22Rv1 (cell line): ENCODE measurements at regions not wholly inside any gene's neighbourhood (a gene's known extent, or its start where the extent isn't known, plus 50 kb on each side); places are given as distances from the start of the nearest gene placed in this dataset.

Experiments used
- ZFX ChIP-seq: fragments of 450-650 bp; IDR thresholded peaks from 2 replicates; pipeline ENCODE4 v1.6.1; 2017; ENCODE audit warnings: antibody characterized with exemption, borderline replicate concordance
- TF ChIP-seq, protein P1 (sequence below): fragments of 450-650 bp; IDR thresholded peaks from 2 replicates; pipeline ENCODE4 v1.5.1; 2017; ENCODE audit warnings: mild to moderate bottlenecking

DNA sequence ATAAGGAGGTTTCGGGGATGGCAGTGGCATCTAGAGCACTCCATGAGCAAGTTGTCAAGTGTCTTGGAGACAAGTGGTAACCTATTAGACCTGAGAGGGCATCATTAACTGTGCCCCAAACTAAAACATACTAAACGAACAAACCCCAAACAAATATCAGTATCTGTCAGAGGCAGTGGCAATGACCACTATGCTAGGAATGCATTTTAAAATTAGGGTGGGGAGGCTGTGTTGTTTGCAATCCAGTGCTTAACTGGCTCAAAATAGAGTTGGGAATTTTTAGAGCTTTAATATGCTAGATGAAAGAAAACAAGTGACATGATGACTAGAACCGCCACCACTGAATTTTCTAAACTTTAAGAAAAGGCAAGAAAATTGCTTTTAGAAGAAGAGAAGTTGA lies 51.8 kb upstream of the TPRG1 start:
- TF ChIP-seq, protein P1, sequence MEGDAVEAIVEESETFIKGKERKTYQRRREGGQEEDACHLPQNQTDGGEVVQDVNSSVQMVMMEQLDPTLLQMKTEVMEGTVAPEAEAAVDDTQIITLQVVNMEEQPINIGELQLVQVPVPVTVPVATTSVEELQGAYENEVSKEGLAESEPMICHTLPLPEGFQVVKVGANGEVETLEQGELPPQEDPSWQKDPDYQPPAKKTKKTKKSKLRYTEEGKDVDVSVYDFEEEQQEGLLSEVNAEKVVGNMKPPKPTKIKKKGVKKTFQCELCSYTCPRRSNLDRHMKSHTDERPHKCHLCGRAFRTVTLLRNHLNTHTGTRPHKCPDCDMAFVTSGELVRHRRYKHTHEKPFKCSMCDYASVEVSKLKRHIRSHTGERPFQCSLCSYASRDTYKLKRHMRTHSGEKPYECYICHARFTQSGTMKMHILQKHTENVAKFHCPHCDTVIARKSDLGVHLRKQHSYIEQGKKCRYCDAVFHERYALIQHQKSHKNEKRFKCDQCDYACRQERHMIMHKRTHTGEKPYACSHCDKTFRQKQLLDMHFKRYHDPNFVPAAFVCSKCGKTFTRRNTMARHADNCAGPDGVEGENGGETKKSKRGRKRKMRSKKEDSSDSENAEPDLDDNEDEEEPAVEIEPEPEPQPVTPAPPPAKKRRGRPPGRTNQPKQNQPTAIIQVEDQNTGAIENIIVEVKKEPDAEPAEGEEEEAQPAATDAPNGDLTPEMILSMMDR: no peak
- TF ChIP-seq ZFX: no peak
